Stomach (tissue), 8 donors: ENCODE measurements at regions not wholly inside any gene's neighbourhood (a gene's known extent, or its start where the extent isn't known, plus 50 kb on each side); places are given as distances from the start of the nearest gene placed in this dataset.
A peak's percentile ranks its signal among the peaks of the same experiment; 100 is the strongest.

ENCODE experiments used
- DNase-seq, 2 donors: peaks; one replicate each; pipeline versions ENCODE4 v3.0.0 to v3.0.0-alpha.2; 2013 to 2019
- H3K27ac ChIP-seq, 5 donors: fragments of 200-600 bp in 4 of 5; sonication (generic) in 4 of 5; one replicate each; pipeline ENCODE4 v1.5.1; 2013 to 2019; ENCODE audit warnings: mild to moderate bottlenecking in 1 of 5, moderate library complexity in 1 of 5
- H3K27me3 ChIP-seq, 3 donors: fragments of 200-600 bp; sonication (generic); one replicate each; pipeline ENCODE4 v1.5.1; 2017 to 2019; ENCODE audit warnings: mixed run types in 1 of 3
- H3K36me3 ChIP-seq, 4 donors: fragments of 200-600 bp; sonication (generic); 1 replicate in 3 of 4; 2 replicates in 1 of 4; pipeline ENCODE4 v1.5.1; 2016 to 2019
- H3K4me1 ChIP-seq, 4 donors: fragments of 200-600 bp; sonication (generic); one replicate each; pipeline ENCODE4 v1.5.1; 2016 to 2019
- H3K4me3 ChIP-seq, 4 donors: fragments of 200-600 bp; sonication (generic) in 3 of 4; one replicate each; pipeline ENCODE4 v1.5.1; 2016 to 2019; ENCODE audit warnings: mild to moderate bottlenecking in 1 of 4
- H3K9me3 ChIP-seq, 4 donors: fragments of 200-600 bp; sonication (generic); one replicate each; pipeline ENCODE4 v1.5.1; 2016 to 2019
- EP300 ChIP-seq: sonication (generic); formaldehyde crosslinking; IDR thresholded peaks from one replicate; pipeline ENCODE4 v1.6.1; 2017; ENCODE audit warnings: antibody characterized with exemption
- POLR2A ChIP-seq, 4 donors: fragments of 450-650 bp; IDR thresholded peaks; one replicate each; pipeline ENCODE4 v1.6.1; 2016; ENCODE audit warnings: antibody characterized with exemption in 4 of 4, control low read depth in 2 of 4, mild to moderate bottlenecking in 1 of 4, moderate library complexity in 1 of 4
- POLR2AphosphoS5 ChIP-seq, 3 donors: sonication (generic); formaldehyde crosslinking; IDR thresholded peaks; one replicate each; pipeline ENCODE4 v1.6.1; 2016; ENCODE audit warnings: antibody characterized with exemption in 3 of 3
- WGBS, 5 donors: extraction: QIAGEN DNeasy Blood & Tissue Kit in 3 of 5; methylation state at CpG; one replicate each; pipeline versions ENCODE4 v1.1.5 to v1.1.7; 2013 to 2018; 5-methylcytosine and 5-hydroxymethylcytosine counted together
- intact Hi-C: fragments of 100-400 bp; cut with DNase I; formaldehyde crosslinking; loops from one replicate; pipeline ENCODE4 v1.15.1; 2023; ENCODE audit warnings: low total_unique reads
- TF ChIP-seq, protein P1 (sequence below), 7 experiments: fragments of 450-650 bp in 4 of 7; fragments of 200-600 bp in 3 of 7; sonication (generic) in 3 of 7; IDR thresholded peaks; one replicate each; pipeline ENCODE4 v1.5.1; 2016 to 2019; ENCODE audit warnings: antibody characterized with exemption in 7 of 7, control low read depth in 2 of 7, mild to moderate bottlenecking in 1 of 7
- donor health status: healthy with polysubstance abuse.
- donor health status: Bipolar disorder and iron deficiency.
- donor health status: healthy.

DNA sequence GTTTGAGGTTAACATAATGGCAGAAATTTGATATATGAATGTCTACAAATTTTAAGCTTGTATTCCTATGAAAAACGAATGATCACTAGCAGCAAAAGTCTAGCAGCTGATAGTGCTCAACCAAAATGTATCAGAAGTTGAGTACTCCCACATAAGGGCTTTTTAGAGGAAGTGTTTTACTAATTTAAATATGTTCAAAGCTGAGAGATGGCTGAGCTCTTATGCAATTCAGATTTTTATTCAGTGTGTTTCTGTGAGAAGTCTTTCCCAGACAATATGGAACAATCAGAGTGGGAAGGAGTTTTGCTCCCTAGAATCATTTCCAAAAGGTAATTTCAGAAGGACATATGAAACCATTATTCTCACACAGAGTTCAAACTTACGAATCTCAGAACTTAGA is 327.0 kb downstream of the ZPLD1 start:
- TF ChIP-seq POLR2A (IDR thresholded peaks at IDR 0.05) = no peak
- TF ChIP-seq EP300 = no peak
- no peak for TF ChIP-seq POLR2AphosphoS5 (IDR thresholded peaks at IDR 0.05)
- TF ChIP-seq, protein P1, sequence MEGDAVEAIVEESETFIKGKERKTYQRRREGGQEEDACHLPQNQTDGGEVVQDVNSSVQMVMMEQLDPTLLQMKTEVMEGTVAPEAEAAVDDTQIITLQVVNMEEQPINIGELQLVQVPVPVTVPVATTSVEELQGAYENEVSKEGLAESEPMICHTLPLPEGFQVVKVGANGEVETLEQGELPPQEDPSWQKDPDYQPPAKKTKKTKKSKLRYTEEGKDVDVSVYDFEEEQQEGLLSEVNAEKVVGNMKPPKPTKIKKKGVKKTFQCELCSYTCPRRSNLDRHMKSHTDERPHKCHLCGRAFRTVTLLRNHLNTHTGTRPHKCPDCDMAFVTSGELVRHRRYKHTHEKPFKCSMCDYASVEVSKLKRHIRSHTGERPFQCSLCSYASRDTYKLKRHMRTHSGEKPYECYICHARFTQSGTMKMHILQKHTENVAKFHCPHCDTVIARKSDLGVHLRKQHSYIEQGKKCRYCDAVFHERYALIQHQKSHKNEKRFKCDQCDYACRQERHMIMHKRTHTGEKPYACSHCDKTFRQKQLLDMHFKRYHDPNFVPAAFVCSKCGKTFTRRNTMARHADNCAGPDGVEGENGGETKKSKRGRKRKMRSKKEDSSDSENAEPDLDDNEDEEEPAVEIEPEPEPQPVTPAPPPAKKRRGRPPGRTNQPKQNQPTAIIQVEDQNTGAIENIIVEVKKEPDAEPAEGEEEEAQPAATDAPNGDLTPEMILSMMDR (IDR thresholded peaks at IDR 0.05) = no peak
- Histone ChIP-seq H3K9me3 (peaks cover 0 to 8% (median 0%) of the 10 kb centered on the region in 4 donors), H3K27ac (no peak overlapping the region), H3K27me3 (no peaks in the 10 kb centered on the region), H3K4me1 (no peaks in the 10 kb centered on the region), H3K4me3 (no peak overlapping the region), H3K36me3 (no peaks in the 10 kb centered on the region)
- WGBS, 5 donors = 52 to 74% (median 64%) methylated on average over 2 of the region's 2 CpGs
- intact Hi-C loops = no loop called here
- no peak for DNase-seq

- DNase-seq = no peak
- H3K36me3 ChIP-seq = no peaks in the 10 kb centered on the region
- H3K4me1 ChIP-seq = no peaks in the 10 kb centered on the region
- H3K4me3 ChIP-seq = no peak overlapping the region
- H3K27me3 ChIP-seq = no peaks in the 10 kb centered on the region
- 65 to 83% (median 78%) methylated on average over 3 of the region's 3 CpGs for WGBS, 5 donors
- H3K9me3 ChIP-seq = no peaks in the 10 kb centered on the region
- TF ChIP-seq POLR2A (IDR thresholded peaks at IDR 0.05) = no peak
- TF ChIP-seq EP300 = no peak
- TF ChIP-seq, protein P1 (IDR thresholded peaks at IDR 0.05) = no peak
- no peak for TF ChIP-seq POLR2AphosphoS5 (IDR thresholded peaks at IDR 0.05)
- no peak overlapping the region for H3K27ac ChIP-seq
- intact Hi-C loops = no loop called here
Observed at GRCh38 chr3:102790747-102791325, 356.0 kb downstream of the ZPLD1 start.

GRCh38 chr3:102791641-102792589 is 357.1 kb downstream of the ZPLD1 start:
- no peaks in the 10 kb centered on the region for H3K27me3 ChIP-seq
- intact Hi-C loops = no loop called here
- WGBS, 5 donors = 63 to 71% (median 69%) methylated on average over 7 of the region's 7 CpGs
- TF ChIP-seq EP300 = no peak
- TF ChIP-seq POLR2A (IDR thresholded peaks at IDR 0.05) = no peak
- TF ChIP-seq POLR2AphosphoS5 (IDR thresholded peaks at IDR 0.05) = no peak
- TF ChIP-seq, protein P1 (IDR thresholded peaks at IDR 0.05) = no peak
- no peak overlapping the region for H3K4me3 ChIP-seq
- no peaks in the 10 kb centered on the region for H3K9me3 ChIP-seq
- DNase-seq = peak in 1 of 2 donors; percentile 5
- no peak overlapping the region for H3K27ac ChIP-seq
- no peaks in the 10 kb centered on the region for H3K4me1 ChIP-seq
- no peaks in the 10 kb centered on the region for H3K36me3 ChIP-seq

GRCh38 chr3:102796804-102797203 is 362.0 kb downstream of the ZPLD1 start:
- no peaks in the 10 kb centered on the region for H3K27me3 ChIP-seq
- H3K9me3 ChIP-seq = no peaks in the 10 kb centered on the region
- TF ChIP-seq EP300 = no peak
- no peak for TF ChIP-seq POLR2A (IDR thresholded peaks at IDR 0.05)
- WGBS, 5 donors = 43 to 52% (median 47%) methylated on average over 4 of the region's 4 CpGs
- intact Hi-C loops = no loop called here
- H3K4me1 ChIP-seq = no peaks in the 10 kb centered on the region
- DNase-seq = peak in 1 of 2 donors; percentile 36
- no peak overlapping the region for H3K4me3 ChIP-seq
- no peaks in the 10 kb centered on the region for H3K36me3 ChIP-seq
- no peak overlapping the region for H3K27ac ChIP-seq
